ENCODE measurements at regions not wholly inside any gene's neighbourhood (a gene's known extent, or its start where the extent isn't known, plus 50 kb on each side); places are given as distances from the start of the nearest gene placed in this dataset.

GRCh38 chr3:139132976-139133375, 88.3 kb upstream of the PRR23C start:
- intact Hi-C loops (cut with DNase I): no loop called here
- 72 to 76% methylated on average over 1 of the region's 1 CpG for WGBS, 2 donors
- TF ChIP-seq, protein P1, sequence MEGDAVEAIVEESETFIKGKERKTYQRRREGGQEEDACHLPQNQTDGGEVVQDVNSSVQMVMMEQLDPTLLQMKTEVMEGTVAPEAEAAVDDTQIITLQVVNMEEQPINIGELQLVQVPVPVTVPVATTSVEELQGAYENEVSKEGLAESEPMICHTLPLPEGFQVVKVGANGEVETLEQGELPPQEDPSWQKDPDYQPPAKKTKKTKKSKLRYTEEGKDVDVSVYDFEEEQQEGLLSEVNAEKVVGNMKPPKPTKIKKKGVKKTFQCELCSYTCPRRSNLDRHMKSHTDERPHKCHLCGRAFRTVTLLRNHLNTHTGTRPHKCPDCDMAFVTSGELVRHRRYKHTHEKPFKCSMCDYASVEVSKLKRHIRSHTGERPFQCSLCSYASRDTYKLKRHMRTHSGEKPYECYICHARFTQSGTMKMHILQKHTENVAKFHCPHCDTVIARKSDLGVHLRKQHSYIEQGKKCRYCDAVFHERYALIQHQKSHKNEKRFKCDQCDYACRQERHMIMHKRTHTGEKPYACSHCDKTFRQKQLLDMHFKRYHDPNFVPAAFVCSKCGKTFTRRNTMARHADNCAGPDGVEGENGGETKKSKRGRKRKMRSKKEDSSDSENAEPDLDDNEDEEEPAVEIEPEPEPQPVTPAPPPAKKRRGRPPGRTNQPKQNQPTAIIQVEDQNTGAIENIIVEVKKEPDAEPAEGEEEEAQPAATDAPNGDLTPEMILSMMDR (IDR thresholded peaks at IDR 0.05): no peak

GRCh38 chr3:139134678-139135372, 90.1 kb upstream of the PRR23C start:
- ATAC-seq (no peak), DNase-seq (no peak)
- H3K4me3 ChIP-seq: no peak overlapping the region
- H3K4me1 ChIP-seq: no peaks in the 10 kb centered on the region
- intact Hi-C loops (cut with DNase I): no loop called here
- H3K27ac ChIP-seq: no peak overlapping the region
- TF ChIP-seq, protein P1 (IDR thresholded peaks at IDR 0.05): no peak
- H3K9me3 ChIP-seq: no peaks in the 10 kb centered on the region
- 72 to 79% methylated on average over 2 of the region's 2 CpGs for WGBS, 2 donors
- no peaks in the 10 kb centered on the region for H3K27me3 ChIP-seq
- H3K36me3 ChIP-seq: no peaks in the 10 kb centered on the region

More at GRCh38 chr3:139132976-139133375, 88.3 kb upstream of the PRR23C start:
- H3K4me3 ChIP-seq: no peak overlapping the region
- no peak for ATAC-seq
- H3K27ac ChIP-seq: no peak overlapping the region
- no peaks in the 10 kb centered on the region for H3K27me3 ChIP-seq
- H3K36me3 ChIP-seq: no peaks in the 10 kb centered on the region
- no peaks in the 10 kb centered on the region for H3K4me1 ChIP-seq
- no peak for DNase-seq
- no peaks in the 10 kb centered on the region for H3K9me3 ChIP-seq

- DNase-seq (no peak), ATAC-seq (no peak)
- Histone ChIP-seq H3K4me1 (no peaks in the 10 kb centered on the region), H3K9me3 (no peaks in the 10 kb centered on the region), H3K4me3 (no peak overlapping the region), H3K36me3 (no peaks in the 10 kb centered on the region), H3K27ac (no peak overlapping the region), H3K27me3 (no peaks in the 10 kb centered on the region)
- intact Hi-C loops (cut with DNase I): no loop called here
- TF ChIP-seq, protein P1 (IDR thresholded peaks at IDR 0.05): no peak
Observed at GRCh38 chr3:139135657-139136056, 91.0 kb upstream of the PRR23C start.

- intact Hi-C loops (cut with DNase I): no loop called here
- Histone ChIP-seq H3K4me3 (no peak overlapping the region), H3K36me3 (no peaks in the 10 kb centered on the region), H3K27ac (no peak overlapping the region), H3K4me1 (no peaks in the 10 kb centered on the region), H3K27me3 (no peaks in the 10 kb centered on the region), H3K9me3 (no peaks in the 10 kb centered on the region)
- TF ChIP-seq, protein P1 (IDR thresholded peaks at IDR 0.05): no peak
- DNase-seq: no peak
- WGBS, 2 donors: 76 to 80% methylated on average over 7 of the region's 7 CpGs
- no peak for ATAC-seq
Observed at GRCh38 chr3:139136469-139137202, 91.9 kb upstream of the PRR23C start.
